B cell (primary cell): ENCODE measurements at regions not wholly inside any gene's neighbourhood (a gene's known extent, or its start where the extent isn't known, plus 50 kb on each side); places are given as distances from the start of the nearest gene placed in this dataset.

Experiments used
- ATAC-seq: fragments of 200-7000 bp; cut with Tn5 transposase; one replicate; pipeline ENCODE4 v1.10.0; 2021; ENCODE audit warnings: low read depth, mild to moderate bottlenecking, moderate number of reproducible peaks, moderate library complexity
- CTCF ChIA-PET: fragments of 350-600 bp; sonication (Branson Sonifier 250); formaldehyde crosslinking; loops from one replicate; lab custom pipeline; 2021; ENCODE audit warnings: antibody characterized with exemption, inconsistent platforms; lab: Charles Lee
- POLR2A ChIA-PET: fragments of 350-600 bp; sonication (Branson Sonifier 250); formaldehyde crosslinking; loops from one replicate; lab custom pipeline; 2021; ENCODE audit warnings: antibody characterized with exemption; lab: Charles Lee
- DNase-seq: peaks from one replicate; pipeline ENCODE4 v3.0.0; 2013
- H2AFZ ChIP-seq: 2 replicates; pipeline ENCODE4 v1.6.1; 2012; ENCODE audit warnings: mild to moderate bottlenecking, low read depth, low read length; ENCODE audit not compliant: insufficient read depth, poor library complexity, severe bottlenecking
- H3K27ac ChIP-seq, 2 donors: 1 replicate in 1 of 2; 2 replicates in 1 of 2; pipeline ENCODE4 v1.5.1; 2012 to 2013; ENCODE audit warnings: low read length in 2 of 2, mild to moderate bottlenecking in 2 of 2, moderate library complexity in 1 of 2
- H3K27me3 ChIP-seq, 4 experiments: fragments of 200-600 bp in 1 of 4; sonication (generic) in 1 of 4; replicated peaks in 1 of 4; 1 replicate in 2 of 4; 2 replicates in 2 of 4; pipeline versions ENCODE4 v1.6.1 to v1.7.0; 2013 to 2016; ENCODE audit warnings: low read length in 3 of 4, mild to moderate bottlenecking in 2 of 4, mixed read lengths in 1 of 4, moderate library complexity in 1 of 4; ENCODE audit not compliant: insufficient read depth in 4 of 4, control insufficient read depth in 3 of 4; ENCODE audit errors: control extremely low read depth in 1 of 4
- H3K36me3 ChIP-seq, 2 experiments: replicated peaks in 1 of 2; 1 replicate in 1 of 2; 2 replicates in 1 of 2; pipeline versions ENCODE4 v1.6.1 to v1.7.1; 2013; ENCODE audit warnings: low read length in 1 of 2; ENCODE audit not compliant: insufficient read depth in 2 of 2, control insufficient read depth in 1 of 2; ENCODE audit errors: control extremely low read depth in 1 of 2, extremely low read depth in 1 of 2
- H3K4me1 ChIP-seq, 2 donors: fragments of 200-600 bp in 1 of 2; sonication (generic) in 1 of 2; 1 replicate in 1 of 2; 2 replicates in 1 of 2; pipeline versions ENCODE4 v1.5.1 to v1.6.1; 2013 to 2017; ENCODE audit warnings: low read length in 2 of 2; ENCODE audit not compliant: control insufficient read depth in 2 of 2, insufficient read depth in 2 of 2
- H3K4me2 ChIP-seq: replicated peaks from 2 replicates; pipeline ENCODE3; 2012; ENCODE audit warnings: mild to moderate bottlenecking, low read depth, low read length; ENCODE audit not compliant: poor library complexity, severe bottlenecking
- H3K4me3 ChIP-seq, 5 experiments: fragments of 200-600 bp in 1 of 5; sonication (generic) in 1 of 5; 1 replicate in 3 of 5; 2 replicates in 2 of 5; pipeline versions ENCODE4 v1.5.1 to v1.7.0; 2011 to 2016; ENCODE audit warnings: low read length in 4 of 5, mild to moderate bottlenecking in 4 of 5, low read depth in 2 of 5, control low read depth in 1 of 5, moderate library complexity in 1 of 5; ENCODE audit not compliant: insufficient read depth in 1 of 5; ENCODE audit errors: control extremely low read depth in 1 of 5, extremely low read depth in 1 of 5
- H3K79me2 ChIP-seq: fragments of 200-600 bp; sonication (generic); one replicate; pipeline ENCODE4 v1.6.0; 2016; ENCODE audit warnings: low read length; ENCODE audit not compliant: control insufficient read depth, insufficient read depth
- H3K9ac ChIP-seq: fragments of 200-600 bp; sonication (generic); 2 replicates; pipeline ENCODE4 v1.6.1; 2017; ENCODE audit warnings: mild to moderate bottlenecking, low read length, moderate library complexity
- H3K9me3 ChIP-seq, 3 donors: one replicate each; pipeline versions ENCODE4 v1.6.1 to v1.7.1; 2013; ENCODE audit warnings: low read length in 2 of 3; ENCODE audit not compliant: control insufficient read depth in 2 of 3, insufficient read depth in 1 of 3; ENCODE audit errors: control extremely low read depth in 1 of 3
- H4K20me1 ChIP-seq: 2 replicates; pipeline ENCODE4 v1.6.0; 2012; ENCODE audit warnings: mild to moderate bottlenecking, low read length; ENCODE audit not compliant: insufficient read depth, control insufficient read depth, poor library complexity, severe bottlenecking
- H3K27ac Mint-ChIP-seq: one replicate; pipeline ENCODE4 v1.8.0; 2021; ENCODE audit warnings: mixed read lengths
- H3K27me3 Mint-ChIP-seq: one replicate; pipeline ENCODE4 v1.8.0; 2021; ENCODE audit warnings: mixed read lengths
- H3K4me1 Mint-ChIP-seq: one replicate; pipeline ENCODE4 v1.8.0; 2021; ENCODE audit warnings: mixed read lengths
- H3K4me3 Mint-ChIP-seq: one replicate; pipeline ENCODE4 v1.8.0; 2021; ENCODE audit warnings: mixed read lengths
- H3K9me3 Mint-ChIP-seq: one replicate; pipeline ENCODE4 v1.8.0; 2022; ENCODE audit warnings: mixed read lengths; ENCODE audit not compliant: insufficient read depth
- CTCF ChIP-seq: fragments of 200-600 bp; IDR thresholded peaks from one replicate; pipeline ENCODE4 v1.8.0; 2022; ENCODE audit warnings: antibody characterized with exemption, mild to moderate bottlenecking
- EZH2 ChIP-seq: IDR thresholded peaks from 2 replicates; pipeline ENCODE4 v1.6.1; 2012; ENCODE audit warnings: borderline replicate concordance, low read depth, mild to moderate bottlenecking, moderate library complexity, low read length; ENCODE audit not compliant: insufficient read depth, poor library complexity, severe bottlenecking
- WGBS: methylation state at CpG from one replicate; pipeline ENCODE4 v1.1.5; 2013; ENCODE audit warnings: missing lambda C conversion rate; ENCODE audit not compliant: insufficient coverage; 5-methylcytosine and 5-hydroxymethylcytosine counted together
- intact Hi-C: fragments of 100-400 bp; cut with micrococcal nuclease; formaldehyde crosslinking; loops from one replicate; pipeline ENCODE4 v1.10.0; 2022

- CTCF ChIA-PET: no interaction called here
- DNase-seq (no peak), ATAC-seq (no peak)
- intact Hi-C loops: no loop called here
- no peak overlapping the region for H3K27ac Mint-ChIP-seq
- no peak overlapping the region for H3K9ac ChIP-seq
- no peaks in the 10 kb centered on the region for H3K27me3 Mint-ChIP-seq
- peaks cover 0 to 7% (median 0%) of the 10 kb centered on the region in 3 donors for H3K9me3 ChIP-seq
- TF ChIP-seq EZH2: no peak
- no peak for TF ChIP-seq CTCF
- H3K9me3 Mint-ChIP-seq: peaks cover 9% of the 10 kb centered on the region
- H4K20me1 ChIP-seq: no peaks in the 10 kb centered on the region
- no peak overlapping the region for H3K27ac ChIP-seq
- no peaks in the 10 kb centered on the region for H3K4me1 Mint-ChIP-seq
- H3K4me3 Mint-ChIP-seq: no peak overlapping the region
- H3K4me1 ChIP-seq: no peaks in the 10 kb centered on the region
- H3K36me3 ChIP-seq: no peaks in the 10 kb centered on the region
- no peaks in the 10 kb centered on the region for H3K27me3 ChIP-seq
- POLR2A ChIA-PET: no interaction called here
- H2AFZ ChIP-seq: no peak overlapping the region
- H3K4me2 ChIP-seq: no peak overlapping the region
- H3K4me3 ChIP-seq: no peak overlapping the region
- no peaks in the 10 kb centered on the region for H3K79me2 ChIP-seq
These were observed 156.3 kb downstream of the LYPLAL1 start for GRCh38 chr1:219330001-219330400.

- no peaks in the 10 kb centered on the region for H3K27me3 Mint-ChIP-seq
- Histone ChIP-seq H3K4me3 (no peak overlapping the region), H3K4me2 (no peak overlapping the region), H3K27me3 (no peaks in the 10 kb centered on the region), H3K9ac (no peak overlapping the region), H2AFZ (no peak overlapping the region), H3K9me3 (peaks cover 0 to 7% (median 0%) of the 10 kb centered on the region in 3 donors), H3K79me2 (no peaks in the 10 kb centered on the region), H3K4me1 (no peaks in the 10 kb centered on the region), H3K27ac (no peak overlapping the region), H3K36me3 (no peaks in the 10 kb centered on the region), H4K20me1 (no peaks in the 10 kb centered on the region)
- no peaks in the 10 kb centered on the region for H3K4me1 Mint-ChIP-seq
- H3K4me3 Mint-ChIP-seq: no peak overlapping the region
- ATAC-seq (no peak), DNase-seq (no peak)
- no peak for TF ChIP-seq CTCF
- TF ChIP-seq EZH2: no peak
- CTCF ChIA-PET: no interaction called here
- POLR2A ChIA-PET: no interaction called here
- H3K9me3 Mint-ChIP-seq: peaks cover 9% of the 10 kb centered on the region
- no CpG with 5 or more reads among the region's 4 CpGs for WGBS
- H3K27ac Mint-ChIP-seq: no peak overlapping the region
- intact Hi-C loops: no loop called here
These were observed 155.9 kb downstream of the LYPLAL1 start for GRCh38 chr1:219329578-219329977.
